ENCODE measurements at regions not wholly inside any gene's neighbourhood (a gene's known extent, or its start where the extent isn't known, plus 50 kb on each side); places are given as distances from the start of the nearest gene placed in this dataset.
"Not testable (repeated sequence)": the region's sequence is repeated elsewhere in the genome, so short reads cannot be mapped to it uniquely, and the experiment has no call there.

- DNase-seq (no peak), ATAC-seq (ENCODE audit: low read depth) (no peak)
- no peak overlapping the region for H3K4me3 Mint-ChIP-seq
- no peak overlapping the region for H3K27ac Mint-ChIP-seq
- H3K9me3 Mint-ChIP-seq: no peaks in the 10 kb centered on the region
- intact Hi-C loops (cut with micrococcal nuclease): no loop called here
- no peaks in the 10 kb centered on the region for H3K4me1 Mint-ChIP-seq
- no peak for TF ChIP-seq CTCF (IDR thresholded peaks at IDR 0.05)
- no peaks in the 10 kb centered on the region for H3K36me3 Mint-ChIP-seq (ENCODE audit: low read depth)
- H3K27me3 Mint-ChIP-seq: no peaks in the 10 kb centered on the region
- ChIA-PET POLR2A (no interaction called here), CTCF (no interaction called here)
Measured at GRCh38 chr18:43785158-43785557, 507.9 kb upstream of the SYT4 start.

- Mint-ChIP-seq H3K4me3 (no peak overlapping the region), H3K4me1 (no peaks in the 10 kb centered on the region), H3K36me3 (ENCODE audit: low read depth) (no peaks in the 10 kb centered on the region), H3K9me3 (no peaks in the 10 kb centered on the region), H3K27me3 (no peaks in the 10 kb centered on the region), H3K27ac (no peak overlapping the region)
- TF ChIP-seq CTCF (IDR thresholded peaks at IDR 0.05): no peak
- ATAC-seq (ENCODE audit: low read depth) (no peak), DNase-seq (no peak)
- intact Hi-C loops (cut with micrococcal nuclease): no loop called here
- ChIA-PET POLR2A (no interaction called here), CTCF (no interaction called here)
Measured at GRCh38 chr18:43786893-43787292, 509.6 kb upstream of the SYT4 start.

- ATAC-seq (ENCODE audit: low read depth); CTCF ChIA-PET; H3K27me3 Mint-ChIP-seq; intact Hi-C loops (cut with micrococcal nuclease); H3K9me3 Mint-ChIP-seq; DNase-seq; H3K4me1 Mint-ChIP-seq; H3K27ac Mint-ChIP-seq; H3K36me3 Mint-ChIP-seq (ENCODE audit: low read depth); H3K4me3 Mint-ChIP-seq; POLR2A ChIA-PET: not testable (repeated sequence)
Measured at GRCh38 chr18:43787721-43788120, 510.4 kb upstream of the SYT4 start.

GRCh38 chr18:43789234-43790000 lies 512.1 kb upstream of the SYT4 start:
- no peaks in the 10 kb centered on the region for H3K9me3 Mint-ChIP-seq
- ChIA-PET POLR2A (no interaction called here), CTCF (no interaction called here)
- TF ChIP-seq CTCF (IDR thresholded peaks at IDR 0.05): no peak
- intact Hi-C loops (cut with micrococcal nuclease): no loop called here
- ATAC-seq (ENCODE audit: low read depth): no peak
- no peak for DNase-seq
- H3K4me3 Mint-ChIP-seq: no peak overlapping the region
- H3K27ac Mint-ChIP-seq: no peak overlapping the region
- H3K36me3 Mint-ChIP-seq (ENCODE audit: low read depth): no peaks in the 10 kb centered on the region
- no peaks in the 10 kb centered on the region for H3K27me3 Mint-ChIP-seq
- H3K4me1 Mint-ChIP-seq: no peaks in the 10 kb centered on the region

GRCh38 chr18:43793910-43794309 lies 516.6 kb upstream of the SYT4 start:
- no peak for DNase-seq
- no peak for TF ChIP-seq CTCF (IDR thresholded peaks at IDR 0.05)
- ATAC-seq (ENCODE audit: low read depth): no peak
- H3K4me1 Mint-ChIP-seq: no peaks in the 10 kb centered on the region
- no peaks in the 10 kb centered on the region for H3K36me3 Mint-ChIP-seq (ENCODE audit: low read depth)
- no peaks in the 10 kb centered on the region for H3K9me3 Mint-ChIP-seq
- H3K4me3 Mint-ChIP-seq: no peak overlapping the region
- ChIA-PET CTCF (no interaction called here), POLR2A (no interaction called here)
- no peak overlapping the region for H3K27ac Mint-ChIP-seq
- no peaks in the 10 kb centered on the region for H3K27me3 Mint-ChIP-seq
- intact Hi-C loops (cut with micrococcal nuclease): no loop called here

GRCh38 chr18:43794363-43794762 lies 517.1 kb upstream of the SYT4 start:
- H3K27ac Mint-ChIP-seq: no peak overlapping the region
- H3K4me1 Mint-ChIP-seq: no peaks in the 10 kb centered on the region
- H3K36me3 Mint-ChIP-seq (ENCODE audit: low read depth): no peaks in the 10 kb centered on the region
- no peak for DNase-seq
- H3K9me3 Mint-ChIP-seq: no peaks in the 10 kb centered on the region
- POLR2A ChIA-PET: no interaction called here
- CTCF ChIA-PET: no interaction called here
- no peaks in the 10 kb centered on the region for H3K27me3 Mint-ChIP-seq
- intact Hi-C loops (cut with micrococcal nuclease): no loop called here
- no peak for ATAC-seq (ENCODE audit: low read depth)
- H3K4me3 Mint-ChIP-seq: no peak overlapping the region
- no peak for TF ChIP-seq CTCF (IDR thresholded peaks at IDR 0.05)

Measured in activated B cell treated with CpG ODN at 0.5 μM for 24 hours (primary cell).